ENCODE measurements at regions not wholly inside any gene's neighbourhood (a gene's known extent, or its start where the extent isn't known, plus 50 kb on each side); places are given as distances from the start of the nearest gene placed in this dataset.
A peak's percentile ranks its signal among the peaks of the same experiment; 100 is the strongest.
"Not testable (repeated sequence)": the region's sequence is repeated elsewhere in the genome, so short reads cannot be mapped to it uniquely, and the experiment has no call there.

GRCh38 chr11:67805253-67806126 is 131.1 kb upstream of the ALDH3B2 start:
- DNase-seq: peak; percentile 98 to 99

GRCh38 chr11:67804435-67805252 is 130.2 kb upstream of the ALDH3B2 start:
- peak; percentile 44 to 48 for DNase-seq

GRCh38 chr11:67803519-67803918 is 129.1 kb upstream of the ALDH3B2 start:
- not testable (repeated sequence) for DNase-seq

GRCh38 chr11:67803055-67803454 is 128.6 kb upstream of the ALDH3B2 start:
- DNase-seq: not testable (repeated sequence)

- not testable (repeated sequence) for DNase-seq
Observed at GRCh38 chr11:67802623-67803022, 128.2 kb upstream of the ALDH3B2 start.

GRCh38 chr11:67801397-67801796 is 127.0 kb upstream of the ALDH3B2 start:
- not testable (repeated sequence) for DNase-seq

- not testable (repeated sequence) for DNase-seq
Observed at GRCh38 chr11:67800591-67800990, 126.2 kb upstream of the ALDH3B2 start.

- DNase-seq: not testable (repeated sequence)
Observed at GRCh38 chr11:67799808-67800207, 125.4 kb upstream of the ALDH3B2 start.

GRCh38 chr11:67797726-67798521 is 123.5 kb upstream of the ALDH3B2 start:
- not testable (repeated sequence) for DNase-seq

GRCh38 chr11:67795746-67796145 is 121.3 kb upstream of the ALDH3B2 start:
- DNase-seq: no peak

GRCh38 chr11:67793750-67794149 is 119.3 kb upstream of the ALDH3B2 start:
- not testable (repeated sequence) for DNase-seq

More at GRCh38 chr11:67795746-67796145, 121.3 kb upstream of the ALDH3B2 start:
- no peak for TF ChIP-seq POLR2A (IDR thresholded peaks at IDR 0.05; ENCODE audit: low read length)
- no peak for TF ChIP-seq GATA1 (IDR thresholded peaks at IDR 0.05; ENCODE audit: low read depth, low read length)

- DNase-seq: peak; percentile 47 to 70
Observed at GRCh38 chr11:67792273-67792990, 118.0 kb upstream of the ALDH3B2 start.

- DNase-seq: peak in 1 of 2 experiments; percentile 5
Observed at GRCh38 chr11:67791598-67792170, 117.3 kb upstream of the ALDH3B2 start.

- not testable (repeated sequence) for DNase-seq
Observed at GRCh38 chr11:67788341-67788695, 113.9 kb upstream of the ALDH3B2 start.

GRCh38 chr11:67787681-67788340 is 113.4 kb upstream of the ALDH3B2 start:
- not testable (repeated sequence) for DNase-seq

- DNase-seq: not testable (repeated sequence)
Observed at GRCh38 chr11:67781967-67782366, 107.5 kb upstream of the ALDH3B2 start.

- DNase-seq: not testable (repeated sequence)
Observed at GRCh38 chr11:67781506-67781905, 107.1 kb upstream of the ALDH3B2 start.

Data from erythroblast (primary cell).